Sigmoid colon (tissue), 6 donors: ENCODE measurements at regions not wholly inside any gene's neighbourhood (a gene's known extent, or its start where the extent isn't known, plus 50 kb on each side); places are given as distances from the start of the nearest gene placed in this dataset.
"Not testable (repeated sequence)": the region's sequence is repeated elsewhere in the genome, so short reads cannot be mapped to it uniquely, and the experiment has no call there.

ENCODE experiments used
- DNase-seq: peaks from one replicate; pipeline ENCODE4 v3.0.0-alpha.2; 2019
- H3K27ac ChIP-seq, 4 donors: fragments of 200-600 bp; sonication (generic); one replicate each; pipeline ENCODE4 v1.5.1; 2016 to 2019; ENCODE audit warnings: mild to moderate bottlenecking in 1 of 4
- H3K27me3 ChIP-seq, 3 donors: fragments of 200-600 bp; sonication (generic); one replicate each; pipeline ENCODE4 v1.5.1; 2019; ENCODE audit warnings: mild to moderate bottlenecking in 1 of 3
- H3K36me3 ChIP-seq, 4 donors: fragments of 200-600 bp; sonication (generic); one replicate each; pipeline ENCODE4 v1.5.1; 2016 to 2019
- H3K4me1 ChIP-seq, 4 donors: fragments of 200-600 bp; sonication (generic); one replicate each; pipeline ENCODE4 v1.5.1; 2017 to 2019
- H3K4me3 ChIP-seq, 4 donors: fragments of 200-600 bp; sonication (generic); one replicate each; pipeline ENCODE4 v1.5.1; 2017 to 2019; ENCODE audit warnings: mild to moderate bottlenecking in 2 of 4, moderate library complexity in 1 of 4
- H3K9me3 ChIP-seq, 4 donors: fragments of 200-600 bp in 3 of 4; sonication (generic) in 3 of 4; one replicate each; pipeline versions ENCODE4 v1.5.1 to v1.6.1; 2013 to 2019
- EP300 ChIP-seq, 4 donors: sonication (generic); formaldehyde crosslinking; IDR thresholded peaks; one replicate each; pipeline ENCODE4 v1.6.1; 2017; ENCODE audit warnings: antibody characterized with exemption in 4 of 4
- POLR2A ChIP-seq, 2 donors: fragments of 450-650 bp; IDR thresholded peaks; one replicate each; pipeline ENCODE4 v1.6.1; 2016; ENCODE audit warnings: antibody characterized with exemption in 2 of 2, mild to moderate bottlenecking in 2 of 2, moderate library complexity in 2 of 2
- POLR2AphosphoS5 ChIP-seq, 4 donors: sonication (generic); formaldehyde crosslinking; IDR thresholded peaks; one replicate each; pipeline ENCODE4 v1.6.1; 2017; ENCODE audit warnings: antibody characterized with exemption in 4 of 4
- WGBS, 2 donors: extraction: QIAGEN DNeasy Blood & Tissue Kit; methylation state at CpG; one replicate each; pipeline ENCODE4 v1.1.7; 2013; 5-methylcytosine and 5-hydroxymethylcytosine counted together
- intact Hi-C: fragments of 100-400 bp; cut with DNase I; formaldehyde crosslinking; loops from one replicate; pipeline ENCODE4 v1.15.1; 2023
- TF ChIP-seq, protein P1 (sequence below), 4 experiments: fragments of 450-650 bp in 3 of 4; fragments of 200-600 bp in 1 of 4; IDR thresholded peaks; one replicate each; pipeline ENCODE4 v1.5.1; 2016 to 2019; ENCODE audit warnings: antibody characterized with exemption in 4 of 4, mild to moderate bottlenecking in 3 of 4, moderate library complexity in 2 of 4
- donor health status: healthy with polysubstance abuse.
- donor health status: healthy.

DNA sequence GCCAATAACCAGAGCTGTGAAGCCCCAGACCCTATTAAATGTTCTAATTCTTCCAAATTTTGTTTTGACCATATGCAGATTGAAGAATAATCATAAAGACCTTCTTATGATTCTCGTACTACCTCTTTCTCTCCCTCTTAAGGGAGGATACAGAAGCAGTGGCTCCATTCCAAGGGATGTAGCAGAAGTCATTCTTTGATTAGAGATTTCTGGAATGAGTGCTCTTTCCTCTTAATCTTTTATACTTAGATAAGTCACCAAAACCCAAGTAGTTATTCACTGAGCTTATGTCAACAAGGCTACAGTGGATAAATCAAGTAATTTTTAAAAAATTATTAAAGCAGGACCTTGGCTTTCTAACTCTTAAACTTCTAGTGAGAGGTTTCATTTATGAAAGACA lies 266.0 kb upstream of the STXBP5 start:
- no peaks in the 10 kb centered on the region for H3K4me1 ChIP-seq
- intact Hi-C loops, result no loop called here
- no peak overlapping the region for H3K27ac ChIP-seq
- 58 to 77% methylated on average over 1 of the region's 1 CpG for WGBS, 2 donors
- no peak for TF ChIP-seq EP300 (IDR thresholded peaks at IDR 0.05)
- no peak for TF ChIP-seq POLR2A (IDR thresholded peaks at IDR 0.05)
- TF ChIP-seq, protein P1, sequence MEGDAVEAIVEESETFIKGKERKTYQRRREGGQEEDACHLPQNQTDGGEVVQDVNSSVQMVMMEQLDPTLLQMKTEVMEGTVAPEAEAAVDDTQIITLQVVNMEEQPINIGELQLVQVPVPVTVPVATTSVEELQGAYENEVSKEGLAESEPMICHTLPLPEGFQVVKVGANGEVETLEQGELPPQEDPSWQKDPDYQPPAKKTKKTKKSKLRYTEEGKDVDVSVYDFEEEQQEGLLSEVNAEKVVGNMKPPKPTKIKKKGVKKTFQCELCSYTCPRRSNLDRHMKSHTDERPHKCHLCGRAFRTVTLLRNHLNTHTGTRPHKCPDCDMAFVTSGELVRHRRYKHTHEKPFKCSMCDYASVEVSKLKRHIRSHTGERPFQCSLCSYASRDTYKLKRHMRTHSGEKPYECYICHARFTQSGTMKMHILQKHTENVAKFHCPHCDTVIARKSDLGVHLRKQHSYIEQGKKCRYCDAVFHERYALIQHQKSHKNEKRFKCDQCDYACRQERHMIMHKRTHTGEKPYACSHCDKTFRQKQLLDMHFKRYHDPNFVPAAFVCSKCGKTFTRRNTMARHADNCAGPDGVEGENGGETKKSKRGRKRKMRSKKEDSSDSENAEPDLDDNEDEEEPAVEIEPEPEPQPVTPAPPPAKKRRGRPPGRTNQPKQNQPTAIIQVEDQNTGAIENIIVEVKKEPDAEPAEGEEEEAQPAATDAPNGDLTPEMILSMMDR (IDR thresholded peaks at IDR 0.05), result no peak
- no peak for TF ChIP-seq POLR2AphosphoS5 (IDR thresholded peaks at IDR 0.05)
- no peaks in the 10 kb centered on the region for H3K27me3 ChIP-seq
- no peak overlapping the region for H3K4me3 ChIP-seq
- no peaks in the 10 kb centered on the region for H3K36me3 ChIP-seq
- DNase-seq, result no peak
- peaks cover 0 to 7% (median 0%) of the 10 kb centered on the region in 4 donors for H3K9me3 ChIP-seq

DNA sequence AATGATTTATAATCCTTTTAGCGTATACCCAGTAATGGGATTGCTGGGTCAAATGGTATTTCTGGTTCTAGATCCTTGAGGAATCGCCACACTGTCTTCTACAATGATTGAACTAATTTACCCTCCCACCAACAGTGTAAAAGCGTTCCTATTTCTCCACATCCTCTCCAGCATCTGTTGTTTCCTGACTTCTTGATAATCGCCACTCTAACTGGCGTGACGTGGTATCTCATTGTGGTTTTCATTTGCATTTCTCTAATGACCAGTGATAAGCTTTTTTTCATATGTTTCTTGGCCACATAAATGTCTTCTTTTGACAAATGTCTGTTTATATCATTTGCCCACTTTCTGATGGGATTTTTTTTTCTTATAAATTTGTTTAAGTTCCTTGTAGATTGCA lies 264.8 kb upstream of the STXBP5 start:
- H3K27me3 ChIP-seq, H3K4me3 ChIP-seq, H3K36me3 ChIP-seq, H3K9me3 ChIP-seq, H3K27ac ChIP-seq, intact Hi-C loops, DNase-seq, H3K4me1 ChIP-seq: not testable (repeated sequence)
- WGBS, 2 donors, result 81 to 88% methylated on average over 6 of the region's 6 CpGs

DNA sequence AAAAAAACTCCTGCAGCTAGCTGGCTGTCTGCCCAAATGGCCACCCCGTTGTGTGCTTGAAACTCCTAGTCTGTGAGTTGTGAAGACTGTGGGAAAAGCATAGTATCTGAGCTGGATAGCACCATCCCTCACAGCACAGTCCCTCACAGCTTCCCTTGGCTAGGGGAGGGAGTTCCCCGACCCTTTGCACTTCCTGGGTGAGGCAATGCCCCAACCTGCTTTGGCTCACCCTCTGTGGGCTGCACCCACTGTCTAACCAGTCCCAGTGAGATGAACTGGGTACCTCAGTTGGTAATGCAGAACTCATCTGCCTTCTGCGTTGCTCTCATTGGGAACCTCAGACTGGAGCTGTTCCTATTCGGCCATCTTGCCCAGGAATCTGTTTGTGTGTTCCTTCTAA lies 260.6 kb upstream of the STXBP5 start:
- H3K36me3 ChIP-seq, result no peaks in the 10 kb centered on the region
- TF ChIP-seq, protein P1 (IDR thresholded peaks at IDR 0.05), result no peak
- TF ChIP-seq EP300 (IDR thresholded peaks at IDR 0.05) (no peak), POLR2AphosphoS5 (IDR thresholded peaks at IDR 0.05) (no peak), POLR2A (IDR thresholded peaks at IDR 0.05) (no peak)
- 91% methylated on average over 4 of the region's 4 CpGs for WGBS, 2 donors

GRCh38 chr6:146944077-146944476 lies 260.1 kb upstream of the STXBP5 start:
- no peak for DNase-seq
- Histone ChIP-seq H3K9me3 (peaks cover 0 to 7% (median 0%) of the 10 kb centered on the region in 4 donors), H3K4me1 (no peaks in the 10 kb centered on the region), H3K27ac (no peak overlapping the region), H3K36me3 (no peaks in the 10 kb centered on the region), H3K4me3 (no peak overlapping the region), H3K27me3 (no peaks in the 10 kb centered on the region)
- TF ChIP-seq EP300 (IDR thresholded peaks at IDR 0.05) (no peak), POLR2A (IDR thresholded peaks at IDR 0.05) (no peak), POLR2AphosphoS5 (IDR thresholded peaks at IDR 0.05) (no peak)
- TF ChIP-seq, protein P1 (IDR thresholded peaks at IDR 0.05), result no peak
- intact Hi-C loops, result no loop called here

More for the DNA sequence above, 260.6 kb upstream of the STXBP5 start:
- DNase-seq, result no peak
- H3K9me3 ChIP-seq, result peaks cover 0 to 7% (median 0%) of the 10 kb centered on the region in 4 donors
- H3K4me3 ChIP-seq, result no peak overlapping the region
- intact Hi-C loops, result no loop called here
- no peak overlapping the region for H3K27ac ChIP-seq
- no peaks in the 10 kb centered on the region for H3K27me3 ChIP-seq
- no peaks in the 10 kb centered on the region for H3K4me1 ChIP-seq

GRCh38 chr6:146944809-146945208 lies 259.4 kb upstream of the STXBP5 start:
- intact Hi-C loops, result no loop called here
- no peak overlapping the region for H3K27ac ChIP-seq
- DNase-seq, result no peak
- 69 to 87% methylated on average over 2 of the region's 2 CpGs for WGBS, 2 donors
- H3K4me3 ChIP-seq, result no peak overlapping the region
- H3K27me3 ChIP-seq, result no peaks in the 10 kb centered on the region
- no peaks in the 10 kb centered on the region for H3K4me1 ChIP-seq
- TF ChIP-seq, protein P1 (IDR thresholded peaks at IDR 0.05), result no peak
- no peak for TF ChIP-seq POLR2A (IDR thresholded peaks at IDR 0.05)
- TF ChIP-seq EP300 (IDR thresholded peaks at IDR 0.05), result no peak
- no peak for TF ChIP-seq POLR2AphosphoS5 (IDR thresholded peaks at IDR 0.05)
- peaks cover 0 to 7% (median 0%) of the 10 kb centered on the region in 4 donors for H3K9me3 ChIP-seq
- H3K36me3 ChIP-seq, result no peaks in the 10 kb centered on the region
